GM23248 (cell line): ENCODE measurements at regions not wholly inside any gene's neighbourhood (a gene's known extent, or its start where the extent isn't known, plus 50 kb on each side); places are given as distances from the start of the nearest gene placed in this dataset.

Experiments used
- DNase-seq: peaks from one replicate; pipeline ENCODE4 v3.0.0-alpha.2; 2015
- H2AFZ ChIP-seq: fragments of 200-600 bp; sonication (generic); 2 replicates; pipeline ENCODE4 v1.6.1; 2016; ENCODE audit warnings: antibody characterized with exemption
- H3F3A ChIP-seq: fragments of 200-600 bp; sonication (generic); 2 replicates; pipeline ENCODE4 v1.6.1; 2016; ENCODE audit warnings: mild to moderate bottlenecking, antibody characterized with exemption, mixed run types; ENCODE audit not compliant: insufficient read depth
- H3K27ac ChIP-seq: fragments of 200-600 bp; sonication (generic); 2 replicates; pipeline ENCODE4 v1.5.1; 2016; ENCODE audit warnings: mild to moderate bottlenecking
- H3K27me3 ChIP-seq: fragments of 200-600 bp; sonication (generic); replicated peaks from 2 replicates; pipeline ENCODE4 v1.6.1; 2016; ENCODE audit warnings: mild to moderate bottlenecking; ENCODE audit not compliant: insufficient read depth
- H3K36me3 ChIP-seq: fragments of 200-600 bp; sonication (generic); 2 replicates; pipeline ENCODE4 v1.6.1; 2016; ENCODE audit warnings: low read depth, mild to moderate bottlenecking
- H3K4me1 ChIP-seq: fragments of 200-600 bp; sonication (generic); 2 replicates; pipeline ENCODE4 v1.6.1; 2016; ENCODE audit warnings: mild to moderate bottlenecking; ENCODE audit not compliant: insufficient read depth
- H3K4me2 ChIP-seq: fragments of 200-600 bp; sonication (generic); one replicate; pipeline ENCODE4 v1.6.1; 2016; ENCODE audit warnings: mild to moderate bottlenecking; ENCODE audit not compliant: unreplicated experiment
- H3K4me3 ChIP-seq: fragments of 200-600 bp; sonication (generic); 2 replicates; pipeline ENCODE4 v1.5.1; 2016; ENCODE audit warnings: mild to moderate bottlenecking
- H3K79me2 ChIP-seq: fragments of 200-600 bp; sonication (generic); 2 replicates; pipeline ENCODE4 v1.6.1; 2016; ENCODE audit warnings: mild to moderate bottlenecking; ENCODE audit not compliant: insufficient read depth
- H3K9ac ChIP-seq: fragments of 200-600 bp; sonication (generic); 2 replicates; pipeline ENCODE4 v1.6.1; 2016; ENCODE audit warnings: mild to moderate bottlenecking
- H3K9me2 ChIP-seq: fragments of 200-600 bp; sonication (generic); 2 replicates; pipeline ENCODE4 v1.6.1; 2016; ENCODE audit warnings: mixed run types, mild to moderate bottlenecking, moderate library complexity; ENCODE audit not compliant: insufficient read depth
- H3K9me3 ChIP-seq: fragments of 200-600 bp; sonication (generic); one replicate; pipeline ENCODE4 v1.6.1; 2017; ENCODE audit warnings: low read depth
- H4K20me1 ChIP-seq: fragments of 200-600 bp; sonication (generic); 2 replicates; pipeline ENCODE4 v1.6.0; 2016; ENCODE audit not compliant: insufficient read depth
- EZH2 ChIP-seq: fragments of 200-600 bp; sonication (generic); IDR thresholded peaks from 2 replicates; pipeline ENCODE4 v1.6.1; 2018; ENCODE audit warnings: antibody characterized with exemption, mild to moderate bottlenecking; ENCODE audit not compliant: insufficient read depth, poor library complexity, severe bottlenecking
- EZH2phosphoT487 ChIP-seq: fragments of 200-600 bp; sonication (generic); IDR thresholded peaks from 2 replicates; pipeline ENCODE4 v1.6.1; 2018; ENCODE audit warnings: antibody characterized with exemption, moderate library complexity, mild to moderate bottlenecking, low read depth; ENCODE audit not compliant: insufficient read depth
- WGBS, 2 experiments: methylation state at CpG; one replicate each; pipeline ENCODE4 v1.1.6; 2015 to 2017; ENCODE audit warnings: low lambda C conversion rate in 2 of 2, low coverage in 1 of 2; ENCODE audit errors: missing lambda C conversion rate in 2 of 2; 5-methylcytosine and 5-hydroxymethylcytosine counted together
- in situ Hi-C: fragments of 300-500 bp; cut with MboI; formaldehyde crosslinking; loops from 2 replicates; pipeline ENCODE4 v1.15.0; 2020

DNA sequence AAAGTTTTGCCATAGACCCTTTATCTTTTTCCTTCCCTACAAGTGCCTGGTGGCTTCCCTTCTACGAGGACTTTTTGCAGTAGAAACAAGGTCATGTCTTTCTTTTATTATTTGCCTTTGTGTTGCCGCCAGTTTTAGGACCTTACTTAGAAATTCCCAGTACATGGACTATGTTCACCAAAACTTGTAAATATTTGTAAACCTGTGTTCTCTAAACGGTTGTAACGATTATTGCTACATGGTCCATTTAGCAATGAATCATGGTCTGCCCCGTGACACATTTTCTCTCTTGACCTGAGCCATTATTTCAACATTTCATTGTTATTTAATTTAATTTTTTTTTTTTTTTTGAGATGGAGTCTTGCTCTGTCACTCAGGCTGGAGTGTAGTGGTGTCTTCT is 110.7 kb downstream of the MFAP3L start:
- in situ Hi-C loops: no loop called here
- Histone ChIP-seq H3K27me3 (peaks cover 13% of the 10 kb centered on the region; the same call in 1 of the 2 replicates), H3K9me2 (no peaks in the 10 kb centered on the region), H3K4me2 (no peak overlapping the region), H3F3A (no peaks in the 10 kb centered on the region), H3K9ac (no peak overlapping the region), H3K27ac (no peak overlapping the region), H3K79me2 (no peaks in the 10 kb centered on the region), H3K4me3 (no peak overlapping the region), H3K4me1 (no peaks in the 10 kb centered on the region), H3K9me3 (no peaks in the 10 kb centered on the region), H4K20me1 (no peaks in the 10 kb centered on the region), H2AFZ (no peak overlapping the region), H3K36me3 (no peaks in the 10 kb centered on the region)
- 40 to 43% methylated on average over 5 of the region's 5 CpGs for WGBS, 2 experiments
- no peak for DNase-seq
- no peak for TF ChIP-seq EZH2phosphoT487
- TF ChIP-seq EZH2: no peak

DNA sequence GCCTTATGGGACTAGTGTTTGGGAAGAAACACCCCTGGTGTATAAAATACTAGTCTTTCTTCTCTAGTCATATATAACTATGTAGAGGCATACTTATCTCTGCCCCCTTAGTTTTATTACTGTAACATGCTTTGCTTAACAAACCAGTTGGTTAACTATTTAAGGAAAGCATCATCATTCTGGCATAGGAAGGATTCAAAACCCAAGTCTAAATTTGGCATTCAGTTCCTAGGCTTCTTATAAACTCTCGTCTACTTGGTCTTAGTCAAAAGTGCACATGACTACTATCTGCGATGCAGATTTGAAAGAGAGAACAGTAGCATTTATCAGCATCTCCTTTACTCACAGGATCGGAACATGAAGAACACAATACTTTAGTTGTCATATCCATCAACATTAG is 111.3 kb downstream of the MFAP3L start:
- Histone ChIP-seq H3K27ac (no peak overlapping the region), H3K4me1 (no peaks in the 10 kb centered on the region), H3F3A (no peaks in the 10 kb centered on the region), H2AFZ (no peak overlapping the region), H3K36me3 (no peaks in the 10 kb centered on the region), H4K20me1 (no peaks in the 10 kb centered on the region), H3K27me3 (peaks cover 6% of the 10 kb centered on the region; the same call in 1 of the 2 replicates), H3K9ac (no peak overlapping the region), H3K4me2 (no peak overlapping the region), H3K4me3 (no peak overlapping the region), H3K79me2 (no peaks in the 10 kb centered on the region), H3K9me3 (no peaks in the 10 kb centered on the region), H3K9me2 (no peaks in the 10 kb centered on the region)
- in situ Hi-C loops: no loop called here
- 42 to 51% methylated on average over 3 of the region's 3 CpGs for whole genome bisulfite sequencing, 2 experiments
- DNase-seq: no peak
- TF ChIP-seq EZH2phosphoT487 (no peak), EZH2 (no peak)

DNA sequence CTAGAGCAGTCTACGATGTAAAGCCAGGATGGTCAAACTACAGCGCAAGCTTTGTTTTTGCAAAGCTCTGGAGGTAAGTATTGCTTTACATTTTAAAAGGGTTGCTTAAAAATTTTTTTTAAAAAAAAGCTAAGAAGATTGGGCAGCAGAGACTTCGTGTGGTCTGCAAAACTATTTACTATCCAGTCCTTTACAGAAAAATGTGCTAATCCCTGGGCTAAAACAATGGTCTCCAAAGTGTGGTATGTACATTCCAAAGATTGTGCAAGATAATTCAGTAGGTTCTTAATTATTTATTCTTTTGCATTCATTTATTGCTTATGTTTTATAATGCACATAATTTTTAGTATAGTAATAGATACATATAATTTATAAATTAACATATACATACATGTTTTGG is 113.2 kb downstream of the MFAP3L start:
- no peaks in the 10 kb centered on the region for H3K9me3 ChIP-seq
- H3K4me2 ChIP-seq: no peak overlapping the region
- H3K9me2 ChIP-seq: no peaks in the 10 kb centered on the region
- DNase-seq: no peak
- H3K9ac ChIP-seq: no peak overlapping the region
- no peak overlapping the region for H2AFZ ChIP-seq
- H3K4me3 ChIP-seq: no peak overlapping the region
- no peaks in the 10 kb centered on the region for H3K4me1 ChIP-seq
- in situ Hi-C loops: no loop called here
- no peaks in the 10 kb centered on the region for H3K79me2 ChIP-seq
- H4K20me1 ChIP-seq: no peaks in the 10 kb centered on the region
- TF ChIP-seq EZH2phosphoT487: no peak
- no peak for TF ChIP-seq EZH2
- 42 to 49% methylated on average over 3 of the region's 3 CpGs for WGBS, 2 experiments
- H3K27me3 ChIP-seq: peaks cover 6% of the 10 kb centered on the region; the same call in 1 of the 2 replicates
- H3K36me3 ChIP-seq: no peaks in the 10 kb centered on the region
- no peaks in the 10 kb centered on the region for H3F3A ChIP-seq
- H3K27ac ChIP-seq: no peak overlapping the region

DNA sequence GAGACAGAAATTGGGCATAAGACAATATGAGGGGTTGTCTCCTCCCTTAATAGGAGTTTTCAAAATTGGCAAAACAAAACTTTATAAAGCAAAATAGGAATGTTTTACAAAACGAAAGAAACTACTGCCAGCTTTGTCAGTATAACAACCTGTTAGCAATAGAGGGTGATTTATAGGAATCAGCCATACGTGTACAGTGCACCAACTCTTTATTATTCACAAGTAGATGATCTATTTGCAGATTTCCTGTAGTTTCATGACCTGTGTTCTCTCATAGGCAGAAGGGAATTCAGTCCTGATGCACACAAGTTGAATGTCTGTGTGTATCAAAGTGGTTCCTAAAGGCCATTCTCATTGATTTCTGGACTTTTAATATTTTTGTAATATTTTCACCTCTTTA is 116.3 kb downstream of the MFAP3L start:
- no peaks in the 10 kb centered on the region for H3K4me1 ChIP-seq
- no peak overlapping the region for H3K27ac ChIP-seq
- H2AFZ ChIP-seq: no peak overlapping the region
- no peak for DNase-seq
- H3K4me3 ChIP-seq: no peak overlapping the region
- 0 to 3% methylated on average over 2 of the region's 2 CpGs for WGBS, 2 experiments
- H3K36me3 ChIP-seq: no peaks in the 10 kb centered on the region
- no peaks in the 10 kb centered on the region for H4K20me1 ChIP-seq
- no peak overlapping the region for H3K4me2 ChIP-seq
- no peaks in the 10 kb centered on the region for H3K79me2 ChIP-seq
- no peaks in the 10 kb centered on the region for H3K9me2 ChIP-seq
- no peak for TF ChIP-seq EZH2
- no peak for TF ChIP-seq EZH2phosphoT487
- H3K27me3 ChIP-seq: peaks cover 8% of the 10 kb centered on the region; the same call in 1 of the 2 replicates
- H3F3A ChIP-seq: no peaks in the 10 kb centered on the region
- no peak overlapping the region for H3K9ac ChIP-seq
- H3K9me3 ChIP-seq: no peaks in the 10 kb centered on the region
- in situ Hi-C loops: no loop called here

DNA sequence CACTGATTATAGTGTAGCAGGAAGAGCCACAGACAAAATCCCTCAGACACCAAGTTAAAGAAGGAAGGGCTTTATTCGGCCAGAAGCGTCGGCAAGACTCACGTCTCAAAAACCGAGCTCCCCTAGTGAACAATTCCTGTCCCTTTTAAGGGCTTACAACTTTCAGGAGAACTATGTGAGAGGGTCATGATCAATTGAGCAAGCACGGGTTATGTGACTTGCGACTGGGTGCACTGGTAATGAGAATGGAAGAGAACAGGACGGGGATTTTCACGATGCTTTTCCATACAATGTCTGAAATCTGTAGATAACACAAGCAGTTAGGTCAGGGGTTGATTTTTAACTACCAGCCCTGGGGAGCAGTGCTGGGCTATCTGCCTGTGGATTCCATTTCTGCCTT is 116.7 kb downstream of the MFAP3L start:
- Histone ChIP-seq H3K4me2 (no peak overlapping the region), H3K4me1 (no peaks in the 10 kb centered on the region), H3K36me3 (no peaks in the 10 kb centered on the region), H4K20me1 (no peaks in the 10 kb centered on the region), H3F3A (no peaks in the 10 kb centered on the region), H3K4me3 (no peak overlapping the region), H3K9me2 (no peaks in the 10 kb centered on the region), H3K27ac (no peak overlapping the region), H3K9me3 (no peaks in the 10 kb centered on the region), H3K79me2 (no peaks in the 10 kb centered on the region), H2AFZ (no peak overlapping the region), H3K27me3 (peaks cover 10% of the 10 kb centered on the region; the same call in 1 of the 2 replicates), H3K9ac (no peak overlapping the region)
- TF ChIP-seq EZH2: no peak
- TF ChIP-seq EZH2phosphoT487: no peak
- DNase-seq: no peak
- in situ Hi-C loops: no loop called here
- WGBS, 2 experiments: 42 to 43% methylated on average over 9 of the region's 9 CpGs
